ENCODE measurements at regions not wholly inside any gene's neighbourhood (a gene's known extent, or its start where the extent isn't known, plus 50 kb on each side); places are given as distances from the start of the nearest gene placed in this dataset.

DNA sequence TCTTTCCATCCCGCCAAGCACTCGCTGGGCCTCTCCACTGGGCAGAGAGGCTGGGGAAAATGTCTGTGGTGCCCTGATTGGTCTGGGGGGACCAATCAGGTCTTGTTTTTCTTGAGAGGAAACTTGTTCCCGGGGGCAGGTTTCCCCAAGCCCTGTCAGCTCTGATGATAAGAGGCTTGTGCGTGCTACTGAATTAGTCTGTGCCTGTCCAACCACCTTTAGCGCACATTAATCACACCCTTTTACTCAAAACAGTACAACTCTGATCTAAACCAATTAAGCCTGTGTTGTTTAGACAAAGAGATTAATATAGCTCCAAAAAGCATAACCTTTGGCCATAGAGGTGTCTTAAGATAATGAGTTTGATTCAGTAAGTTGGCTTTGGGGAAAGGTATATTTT lies 580.4 kb downstream of the VRK1 start:
- TF ChIP-seq, protein P1, sequence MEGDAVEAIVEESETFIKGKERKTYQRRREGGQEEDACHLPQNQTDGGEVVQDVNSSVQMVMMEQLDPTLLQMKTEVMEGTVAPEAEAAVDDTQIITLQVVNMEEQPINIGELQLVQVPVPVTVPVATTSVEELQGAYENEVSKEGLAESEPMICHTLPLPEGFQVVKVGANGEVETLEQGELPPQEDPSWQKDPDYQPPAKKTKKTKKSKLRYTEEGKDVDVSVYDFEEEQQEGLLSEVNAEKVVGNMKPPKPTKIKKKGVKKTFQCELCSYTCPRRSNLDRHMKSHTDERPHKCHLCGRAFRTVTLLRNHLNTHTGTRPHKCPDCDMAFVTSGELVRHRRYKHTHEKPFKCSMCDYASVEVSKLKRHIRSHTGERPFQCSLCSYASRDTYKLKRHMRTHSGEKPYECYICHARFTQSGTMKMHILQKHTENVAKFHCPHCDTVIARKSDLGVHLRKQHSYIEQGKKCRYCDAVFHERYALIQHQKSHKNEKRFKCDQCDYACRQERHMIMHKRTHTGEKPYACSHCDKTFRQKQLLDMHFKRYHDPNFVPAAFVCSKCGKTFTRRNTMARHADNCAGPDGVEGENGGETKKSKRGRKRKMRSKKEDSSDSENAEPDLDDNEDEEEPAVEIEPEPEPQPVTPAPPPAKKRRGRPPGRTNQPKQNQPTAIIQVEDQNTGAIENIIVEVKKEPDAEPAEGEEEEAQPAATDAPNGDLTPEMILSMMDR (IDR thresholded peaks at IDR 0.05; ENCODE audit: poor library complexity), result no peak
- no peak for TF ChIP-seq EZH2 (IDR thresholded peaks at IDR 0.05; ENCODE audit: borderline replicate concordance)
